GM18502 (cell line): ENCODE measurements at regions not wholly inside any gene's neighbourhood (a gene's known extent, or its start where the extent isn't known, plus 50 kb on each side); places are given as distances from the start of the nearest gene placed in this dataset.
A peak's percentile ranks its signal among the peaks of the same experiment; 100 is the strongest.

Experiments used
- ATAC-seq: cut with Tn5 transposase; IDR thresholded peaks from one replicate; pipeline ENCODE4 v1.9.1; 2021; ENCODE audit warnings: mild to moderate bottlenecking; ENCODE audit not compliant: unreplicated experiment, poor library complexity

DNA sequence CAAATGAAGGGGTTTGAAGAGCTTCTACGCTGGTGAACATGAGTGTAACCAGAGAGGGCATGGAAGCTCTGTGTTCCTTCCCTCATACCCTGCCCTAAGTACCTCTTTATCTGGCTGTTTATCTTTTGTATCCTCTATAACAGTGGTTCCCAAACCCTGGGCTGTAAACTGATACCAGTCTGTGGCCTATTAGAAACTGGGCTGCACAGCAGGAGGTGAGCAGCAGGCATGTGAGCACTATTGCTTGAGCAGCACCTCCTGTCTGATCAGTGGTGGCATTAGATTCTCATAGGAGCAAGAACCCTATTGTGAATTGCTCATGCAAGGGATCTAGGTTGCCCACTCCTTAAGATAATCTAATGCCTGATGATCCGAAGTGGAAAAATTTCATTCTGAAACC is 172.9 kb upstream of the AVPR1A start:
- ATAC-seq = no peak

DNA sequence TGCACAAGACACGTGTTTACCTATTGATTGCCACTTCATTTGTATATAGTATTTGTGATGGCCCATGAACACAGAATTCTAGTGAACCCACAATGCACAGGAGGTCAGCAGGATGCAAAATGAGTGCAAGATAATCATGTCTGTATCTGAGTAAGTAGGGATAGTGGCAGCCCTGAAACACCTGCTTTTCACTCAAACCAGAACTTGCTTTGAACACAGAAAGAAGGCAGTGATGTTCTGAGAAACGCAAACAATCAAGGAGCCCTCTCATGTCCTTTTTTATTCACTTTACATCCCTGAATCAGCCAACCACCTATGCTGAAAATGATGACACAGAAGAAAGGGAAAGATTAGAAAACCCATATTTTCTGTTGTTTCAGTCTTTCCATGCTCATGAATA is 170.4 kb upstream of the AVPR1A start:
- no peak for ATAC-seq

DNA sequence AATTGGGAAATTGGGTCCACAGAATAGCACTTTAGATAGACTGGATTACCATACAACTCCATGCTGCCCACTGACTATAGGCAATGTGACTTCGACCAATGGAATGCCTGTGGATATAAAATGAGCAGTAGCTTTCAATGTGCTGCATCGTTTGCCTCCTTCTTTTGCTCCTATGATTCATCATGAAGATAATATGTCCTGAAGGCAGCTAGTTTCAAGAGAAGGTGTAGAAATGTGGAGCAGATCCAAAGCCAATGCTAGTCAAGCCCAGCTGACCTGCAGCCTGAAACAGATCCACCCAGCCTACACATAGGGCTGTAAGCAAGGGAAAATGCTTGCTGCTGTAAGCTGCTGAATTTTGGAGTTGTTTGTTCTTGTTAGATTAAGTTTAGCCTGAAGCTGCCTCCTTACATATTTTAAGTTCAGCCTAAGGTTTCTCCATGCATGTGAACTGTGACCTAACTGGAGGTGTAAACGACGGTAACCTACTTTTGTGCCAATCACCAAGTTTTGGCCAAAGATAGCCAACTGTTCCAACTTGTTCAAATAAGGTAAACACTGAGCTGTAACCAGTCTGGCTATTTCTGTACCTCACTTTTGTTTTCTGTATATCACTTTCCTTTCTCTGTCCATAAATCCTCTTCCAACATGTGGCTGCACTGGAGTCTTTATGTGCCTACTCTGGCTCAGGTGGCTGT is 169.1 kb upstream of the AVPR1A start:
- no peak for ATAC-seq

DNA sequence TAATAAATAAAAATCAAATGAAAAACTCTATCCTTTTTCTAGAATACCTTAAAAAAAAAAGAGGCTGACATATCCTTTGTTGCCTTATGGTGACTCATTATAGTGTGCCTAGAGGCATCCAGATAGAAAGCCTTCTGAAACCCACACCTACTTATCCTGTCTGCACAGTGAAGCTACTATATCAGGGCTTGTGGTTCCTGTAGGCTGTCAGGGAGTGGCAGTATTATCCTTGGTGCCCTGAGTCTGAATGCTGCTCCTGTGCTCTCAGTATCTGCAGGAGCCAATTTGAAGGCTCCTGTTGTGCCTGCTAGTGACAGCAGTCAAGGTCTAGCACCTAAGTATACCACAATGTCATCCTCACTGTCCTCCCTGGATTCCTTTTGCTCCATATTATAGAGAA is 168.4 kb upstream of the AVPR1A start:
- no peak for ATAC-seq

DNA sequence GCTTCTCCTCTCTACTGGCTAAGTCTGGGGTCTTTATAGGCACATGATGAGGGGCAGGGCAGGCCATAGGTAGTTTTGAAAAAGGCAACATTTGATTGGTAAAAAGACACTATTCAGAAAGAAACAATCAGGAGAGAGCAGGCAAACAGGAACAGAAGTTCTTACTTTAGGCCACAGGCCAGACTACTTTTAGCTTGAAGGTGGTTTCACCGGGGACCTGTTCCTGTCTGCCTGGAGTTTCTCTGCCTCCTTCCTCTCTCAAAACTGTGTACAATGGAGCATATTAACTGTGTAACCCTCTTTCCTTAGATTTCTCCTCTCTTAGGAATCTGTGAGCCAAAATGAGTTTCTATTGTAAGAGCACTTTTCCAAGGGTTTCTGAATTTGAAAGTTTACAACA is 167.9 kb upstream of the AVPR1A start:
- ATAC-seq = no peak

DNA sequence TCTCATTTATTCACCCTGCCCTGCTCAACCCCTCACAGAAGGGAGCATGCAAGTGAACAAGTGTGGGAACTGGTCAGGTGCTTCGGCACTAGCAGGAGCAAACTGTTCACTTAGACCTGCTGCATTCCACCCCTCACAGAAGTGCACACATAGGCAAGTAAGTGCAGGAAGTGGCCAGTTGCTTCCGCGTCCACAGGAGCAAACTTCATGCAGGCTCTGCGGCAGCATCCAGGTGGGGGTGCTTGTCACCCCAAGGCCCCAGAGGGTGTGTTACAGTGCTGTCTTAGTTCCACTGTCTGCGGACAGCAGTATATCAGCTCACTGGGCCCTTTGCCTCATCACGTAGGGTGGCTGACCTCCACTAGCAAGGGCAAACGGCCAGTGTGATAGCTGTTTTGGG is 167.3 kb upstream of the AVPR1A start:
- no peak for ATAC-seq

DNA sequence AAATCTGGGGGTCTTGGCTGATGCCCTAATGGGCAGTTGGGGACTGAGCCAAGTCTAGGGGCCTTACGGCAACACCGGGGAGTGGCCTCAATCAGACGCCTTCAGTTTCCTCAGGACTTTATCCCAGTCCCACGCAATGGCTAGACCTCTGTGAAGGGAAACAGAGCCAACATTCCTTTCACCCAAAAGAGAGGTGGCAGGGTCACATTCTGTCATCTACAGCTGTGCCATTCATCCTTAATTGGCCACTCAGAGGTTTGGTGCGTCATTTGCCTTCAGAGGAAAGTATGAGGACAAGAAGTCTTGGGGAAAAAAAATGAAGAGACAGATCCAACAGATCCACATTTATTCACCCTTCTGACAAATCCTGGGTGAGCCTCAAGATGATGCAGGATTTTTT is 166.9 kb upstream of the AVPR1A start:
- no peak for ATAC-seq

DNA sequence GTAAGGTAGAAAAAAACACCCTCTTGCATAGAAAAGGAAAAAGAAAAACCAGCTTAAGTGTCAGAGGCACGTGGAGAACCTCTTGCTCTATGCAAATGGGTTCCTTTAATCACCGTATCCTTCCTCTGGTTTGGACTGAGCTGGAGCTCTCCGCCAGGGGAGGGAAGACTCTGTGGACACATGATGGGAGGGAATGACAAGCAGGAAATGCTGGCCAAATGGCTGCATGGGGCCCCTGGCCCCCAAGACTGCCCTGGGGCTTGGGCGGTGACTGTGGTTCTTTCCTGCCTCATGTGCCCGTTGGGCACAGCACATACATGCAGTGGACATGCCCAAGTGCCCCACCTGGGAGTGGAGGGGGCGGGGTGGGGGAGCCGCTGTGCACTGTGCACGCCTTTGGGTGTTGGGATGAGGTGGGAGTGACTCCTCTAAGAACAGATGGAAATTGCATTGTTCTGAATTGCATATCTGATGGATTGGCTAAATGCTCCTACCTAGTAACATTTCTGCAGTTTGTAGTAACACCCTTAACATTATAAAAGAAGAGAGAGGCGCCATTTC is 166.4 kb upstream of the AVPR1A start:
- no peak for ATAC-seq

DNA sequence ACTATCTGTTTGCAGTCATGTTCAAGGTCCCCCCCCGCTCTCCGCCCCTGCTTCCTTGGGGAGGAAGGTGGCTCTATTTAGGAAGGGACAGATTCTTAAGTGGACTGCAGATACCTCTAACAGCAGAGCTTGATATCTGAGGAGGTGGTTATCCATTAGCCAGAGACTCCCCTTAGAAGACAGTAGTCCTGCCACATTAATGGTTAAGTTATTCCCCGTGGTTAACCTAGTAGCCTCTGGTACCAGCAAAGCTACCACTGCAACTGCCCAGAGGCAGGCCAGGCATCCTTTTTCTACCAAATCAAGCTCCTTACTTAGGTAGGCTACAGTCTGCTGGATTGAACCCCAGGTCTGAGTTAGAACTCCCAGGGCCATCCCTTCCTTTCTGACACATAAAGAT is 162.1 kb upstream of the AVPR1A start:
- peak; percentile 72 for ATAC-seq

DNA sequence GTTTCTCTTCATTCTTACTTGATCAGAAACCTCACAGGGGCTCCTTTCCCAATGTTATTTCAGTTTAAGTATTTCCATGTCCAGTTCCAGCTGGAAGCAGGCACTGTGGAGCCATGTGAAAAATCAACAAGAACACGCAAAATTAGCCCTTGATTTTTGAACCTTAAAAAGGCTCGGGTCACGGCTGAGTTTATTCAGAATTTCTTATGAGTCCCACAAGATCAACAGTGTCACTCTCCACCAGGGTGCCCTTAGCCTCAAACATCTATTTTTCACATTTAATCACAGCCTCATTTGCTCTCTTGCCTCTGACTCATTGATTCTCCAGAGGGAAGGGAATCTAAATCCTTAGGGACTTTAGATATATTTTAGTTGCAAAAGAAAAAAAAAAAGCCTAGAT is 157.7 kb upstream of the AVPR1A start:
- no peak for ATAC-seq

DNA sequence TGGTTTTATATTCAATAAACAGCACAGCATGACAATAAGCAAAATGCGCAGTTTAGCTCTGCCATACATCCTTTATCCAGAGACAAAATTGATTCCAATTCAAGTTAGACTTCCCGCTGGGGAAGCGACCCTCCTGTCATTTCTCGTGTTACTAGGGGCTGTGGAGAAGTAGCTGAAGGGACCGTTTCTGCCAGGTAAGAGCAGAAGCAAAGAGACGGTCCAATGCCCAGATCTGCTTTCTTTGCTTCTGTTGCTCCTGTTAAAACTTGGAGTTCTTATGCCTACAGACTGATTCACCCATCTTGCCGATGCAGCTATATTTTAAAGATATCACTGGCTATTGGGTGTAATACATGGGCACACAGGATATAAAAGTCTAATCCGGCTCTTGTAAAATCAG is 156.8 kb upstream of the AVPR1A start:
- ATAC-seq = no peak

DNA sequence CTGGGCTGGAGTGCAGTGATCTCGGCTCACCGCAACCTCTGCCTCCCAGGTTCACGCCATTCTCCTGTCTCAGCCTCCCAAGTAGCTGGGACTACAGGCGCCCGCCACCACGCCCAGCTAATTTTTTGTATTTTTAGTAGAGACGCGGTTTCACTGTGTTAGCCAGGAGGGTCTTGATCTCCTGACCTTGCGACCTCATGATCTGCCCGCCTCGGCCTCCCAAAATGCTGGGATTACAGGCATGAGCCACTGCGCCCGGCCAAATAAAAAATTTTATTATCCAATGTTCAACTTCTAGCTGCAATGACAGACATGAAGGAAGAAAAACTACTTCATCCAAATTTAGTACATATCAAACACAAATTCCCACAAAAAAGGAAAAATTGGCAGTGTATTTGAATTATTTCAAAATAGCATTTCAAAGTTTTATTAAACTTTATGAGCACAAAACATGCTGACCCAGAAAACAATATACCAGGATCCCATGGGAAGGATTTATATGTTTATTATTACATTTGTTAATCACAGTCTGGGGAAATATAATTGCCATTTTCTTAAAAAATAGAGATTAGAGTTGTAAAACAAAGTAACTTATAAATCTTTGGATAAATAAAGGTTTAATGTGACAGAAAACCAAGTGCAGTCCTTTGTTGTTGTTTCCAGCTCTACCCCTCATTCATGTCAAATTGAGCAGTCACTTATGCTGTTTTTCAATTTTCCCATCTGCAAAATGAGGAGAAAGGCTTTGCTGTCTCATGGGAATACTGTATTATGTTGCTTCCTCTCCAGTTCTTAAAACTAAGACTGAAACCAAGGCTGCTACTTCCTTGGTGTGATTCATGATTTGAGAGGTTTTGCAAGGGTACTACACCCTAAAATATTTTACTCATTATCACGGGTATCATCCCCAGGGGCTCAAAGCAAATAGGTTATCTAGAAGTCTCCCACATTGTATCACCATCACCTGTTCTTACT is 155.2 kb upstream of the AVPR1A start:
- ATAC-seq = no peak

DNA sequence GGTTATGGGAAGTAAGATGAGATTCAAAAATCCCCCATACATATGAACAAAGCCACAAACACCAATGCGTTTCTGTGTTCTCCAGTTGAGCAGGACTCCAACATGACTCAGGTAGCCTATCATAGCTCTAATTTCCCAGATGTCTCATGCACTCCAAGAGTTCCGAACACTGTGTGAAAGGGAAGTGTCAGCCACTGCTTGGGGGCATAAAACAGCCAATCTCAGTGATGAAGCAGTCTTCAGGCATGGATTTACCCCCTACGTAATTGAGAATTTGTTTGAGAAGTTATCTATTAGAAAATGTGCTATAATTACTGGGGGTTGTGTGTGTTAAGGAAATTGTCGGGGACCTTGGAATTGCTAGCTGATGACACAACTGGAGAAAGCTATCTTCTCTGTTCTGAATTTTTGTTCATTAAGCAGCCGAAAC is 153.9 kb upstream of the AVPR1A start:
- ATAC-seq = no peak

DNA sequence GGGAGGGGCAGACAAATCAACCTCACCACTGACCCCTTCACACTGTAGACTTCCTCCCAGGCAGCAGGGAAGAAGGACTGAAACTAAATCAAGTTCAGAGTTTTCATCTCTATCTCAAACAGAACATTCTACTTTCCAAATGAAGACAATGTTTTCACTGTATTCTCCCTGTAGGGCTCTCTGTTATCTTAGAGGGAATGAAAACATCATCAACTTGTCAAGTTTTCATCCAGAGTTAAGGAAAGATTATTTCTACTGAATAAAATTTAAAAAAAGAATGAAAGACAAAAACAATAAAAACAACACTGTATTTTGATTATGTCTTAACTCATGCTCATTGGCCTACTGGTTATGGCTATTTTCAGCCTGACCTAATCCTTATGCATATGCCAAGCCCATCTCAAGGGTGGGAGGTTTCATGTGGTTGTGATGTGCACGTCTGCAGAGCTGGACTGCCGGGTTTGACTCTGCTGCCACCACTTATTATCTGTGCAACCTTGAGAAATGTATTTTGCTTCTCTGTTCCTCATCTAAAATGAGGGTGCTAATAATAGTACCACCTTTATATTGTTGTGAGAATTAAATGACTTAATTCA is 152.0 kb upstream of the AVPR1A start:
- peak; percentile 21 for ATAC-seq

DNA sequence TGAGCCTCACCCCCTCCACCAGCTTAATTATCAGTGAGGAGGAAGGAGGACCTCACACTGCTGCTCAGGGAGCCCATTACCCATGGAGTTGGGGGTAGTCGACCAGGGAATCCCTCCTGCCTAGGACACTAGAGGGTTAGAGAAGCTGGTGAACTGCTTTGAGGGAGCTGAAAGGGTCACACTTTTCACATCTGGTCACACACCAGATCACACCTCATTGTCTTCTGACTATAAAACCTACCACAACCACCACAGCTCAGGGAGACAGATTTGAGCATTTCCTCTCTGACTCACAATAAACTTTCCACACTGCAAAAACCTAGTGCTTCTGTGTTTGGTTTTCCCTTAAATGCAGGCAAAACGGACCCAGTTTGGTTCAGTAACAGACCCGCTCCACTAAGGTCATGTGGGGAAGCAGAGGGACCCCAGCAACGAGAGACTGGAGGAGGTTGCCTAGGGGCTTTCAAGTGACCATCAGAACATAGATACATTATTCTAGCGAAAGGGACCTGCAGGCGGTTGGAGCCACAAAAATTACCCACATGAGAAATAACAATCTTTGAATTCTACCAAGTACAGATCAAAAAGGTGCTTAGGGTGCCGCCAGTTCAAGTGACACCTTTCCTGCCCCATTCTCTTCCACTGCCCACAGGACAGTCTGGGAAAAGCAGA is 151.4 kb upstream of the AVPR1A start:
- ATAC-seq = peak; percentile 81

DNA sequence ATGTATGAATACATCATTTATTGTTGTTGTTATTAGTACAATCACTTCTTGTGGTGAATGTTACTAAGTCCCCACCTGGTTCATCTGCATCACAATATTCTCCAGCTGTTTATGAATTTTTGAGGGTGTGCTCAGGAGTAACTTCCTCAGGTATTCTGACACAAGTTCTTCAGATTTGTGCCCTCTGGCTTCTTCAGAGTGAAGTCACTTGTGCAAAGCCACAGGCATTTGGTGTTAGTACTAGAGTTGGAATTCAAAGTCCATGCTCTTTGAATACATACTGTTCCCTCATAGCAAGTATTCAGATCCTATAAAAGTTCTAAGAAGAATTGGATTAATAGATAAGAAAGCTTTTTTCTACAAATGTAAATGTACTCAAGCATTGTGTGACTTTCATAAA is 150.3 kb upstream of the AVPR1A start:
- no peak for ATAC-seq

DNA sequence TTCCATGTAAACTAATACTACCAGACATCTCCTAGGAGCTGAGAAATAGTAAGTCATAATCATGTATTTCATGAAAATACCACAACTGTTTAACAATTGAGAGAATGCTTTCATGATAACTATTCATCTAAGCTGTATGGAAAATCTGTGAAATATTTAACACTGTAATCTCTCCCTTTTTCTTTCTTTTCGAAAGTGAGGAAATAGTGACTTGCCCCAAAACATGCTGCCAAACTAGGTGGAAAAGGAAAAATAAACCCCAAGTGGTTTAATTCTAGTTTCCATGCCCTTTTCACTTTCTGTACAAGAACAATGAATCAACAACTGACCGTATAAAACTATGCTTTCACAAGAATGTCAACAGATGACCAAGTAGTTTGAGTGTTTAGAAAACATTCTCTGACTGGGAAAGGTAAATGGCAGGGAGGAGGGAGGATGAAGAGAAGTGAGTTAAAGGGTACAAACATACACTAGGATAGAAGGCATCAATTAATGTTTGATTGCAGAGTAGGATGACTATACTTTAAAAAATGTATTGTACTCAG is 147.5 kb upstream of the AVPR1A start:
- no peak for ATAC-seq

DNA sequence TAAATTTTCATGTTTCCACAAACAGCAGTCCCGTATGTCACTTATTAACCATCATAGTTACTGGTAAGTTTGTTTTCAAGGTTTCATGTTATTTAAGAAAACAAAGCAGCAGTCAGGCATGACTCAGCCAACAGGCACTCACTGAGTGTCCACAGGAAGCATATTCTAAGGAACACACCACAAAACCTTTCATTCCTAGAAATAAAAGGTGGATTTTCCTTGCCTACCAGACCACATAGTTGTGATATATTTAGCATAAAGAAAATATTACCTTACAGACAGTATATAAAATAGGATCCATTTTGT is 143.3 kb upstream of the AVPR1A start:
- ATAC-seq = peak; percentile 63

DNA sequence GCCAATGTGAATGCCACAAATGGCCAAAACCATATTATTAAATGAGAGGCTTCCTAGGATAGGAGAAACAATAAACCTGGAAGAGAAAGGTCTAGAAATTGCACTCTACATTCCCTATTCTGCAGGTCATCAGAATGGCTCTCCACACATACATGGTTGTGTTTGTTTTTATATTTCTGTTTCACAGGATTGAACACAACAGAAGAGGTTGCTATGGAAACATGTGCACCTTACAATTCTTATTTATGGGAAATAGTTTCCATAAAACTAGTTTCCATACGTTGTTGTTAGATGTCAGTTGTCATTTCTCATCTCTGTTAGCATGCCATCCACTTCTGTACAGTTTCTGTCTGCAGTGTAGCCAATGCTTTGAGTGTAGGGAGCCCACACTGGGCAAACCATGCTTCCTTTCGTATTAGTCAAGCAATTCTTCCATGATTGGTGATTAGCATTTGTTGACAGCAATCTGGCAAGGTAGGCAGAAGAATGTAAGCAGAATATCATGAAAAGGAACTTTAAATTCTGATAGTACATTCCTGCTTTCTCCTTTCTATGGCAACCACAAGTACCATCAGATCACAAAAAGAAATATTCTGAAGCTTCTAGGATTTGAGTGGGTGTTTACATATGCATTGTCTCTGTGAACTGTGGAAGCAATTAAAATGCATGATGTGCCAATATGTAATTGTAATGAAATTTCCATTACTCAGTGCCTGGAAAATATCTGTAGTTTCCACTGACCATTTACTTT is 141.6 kb upstream of the AVPR1A start:
- ATAC-seq = no peak
